Sigmoid colon (tissue), 6 donors: ENCODE measurements at regions not wholly inside any gene's neighbourhood (a gene's known extent, or its start where the extent isn't known, plus 50 kb on each side); places are given as distances from the start of the nearest gene placed in this dataset.
A peak's percentile ranks its signal among the peaks of the same experiment; 100 is the strongest.

Experiments
- DNase-seq: peaks from one replicate; pipeline ENCODE4 v3.0.0-alpha.2; 2019
- H3K27ac ChIP-seq, 4 donors: fragments of 200-600 bp; sonication (generic); one replicate each; pipeline ENCODE4 v1.5.1; 2016 to 2019; ENCODE audit warnings: mild to moderate bottlenecking in 1 of 4
- H3K27me3 ChIP-seq, 3 donors: fragments of 200-600 bp; sonication (generic); one replicate each; pipeline ENCODE4 v1.5.1; 2019; ENCODE audit warnings: mild to moderate bottlenecking in 1 of 3
- H3K36me3 ChIP-seq, 4 donors: fragments of 200-600 bp; sonication (generic); one replicate each; pipeline ENCODE4 v1.5.1; 2016 to 2019
- H3K4me1 ChIP-seq, 4 donors: fragments of 200-600 bp; sonication (generic); one replicate each; pipeline ENCODE4 v1.5.1; 2017 to 2019
- H3K4me3 ChIP-seq, 4 donors: fragments of 200-600 bp; sonication (generic); one replicate each; pipeline ENCODE4 v1.5.1; 2017 to 2019; ENCODE audit warnings: mild to moderate bottlenecking in 2 of 4, moderate library complexity in 1 of 4
- H3K9me3 ChIP-seq, 4 donors: fragments of 200-600 bp in 3 of 4; sonication (generic) in 3 of 4; one replicate each; pipeline versions ENCODE4 v1.5.1 to v1.6.1; 2013 to 2019
- CTCF ChIP-seq, 4 experiments: fragments of 450-650 bp in 3 of 4; fragments of 200-600 bp in 1 of 4; IDR thresholded peaks; one replicate each; pipeline ENCODE4 v1.5.1; 2016 to 2019; ENCODE audit warnings: antibody characterized with exemption in 4 of 4, mild to moderate bottlenecking in 3 of 4, moderate library complexity in 2 of 4
- EP300 ChIP-seq, 4 donors: sonication (generic); formaldehyde crosslinking; IDR thresholded peaks; one replicate each; pipeline ENCODE4 v1.6.1; 2017; ENCODE audit warnings: antibody characterized with exemption in 4 of 4
- POLR2A ChIP-seq, 2 donors: fragments of 450-650 bp; IDR thresholded peaks; one replicate each; pipeline ENCODE4 v1.6.1; 2016; ENCODE audit warnings: antibody characterized with exemption in 2 of 2, mild to moderate bottlenecking in 2 of 2, moderate library complexity in 2 of 2
- POLR2AphosphoS5 ChIP-seq, 4 donors: sonication (generic); formaldehyde crosslinking; IDR thresholded peaks; one replicate each; pipeline ENCODE4 v1.6.1; 2017; ENCODE audit warnings: antibody characterized with exemption in 4 of 4
- WGBS, 2 donors: extraction: QIAGEN DNeasy Blood & Tissue Kit; methylation state at CpG; one replicate each; pipeline ENCODE4 v1.1.7; 2013; 5-methylcytosine and 5-hydroxymethylcytosine counted together
- intact Hi-C: fragments of 100-400 bp; cut with DNase I; formaldehyde crosslinking; loops from one replicate; pipeline ENCODE4 v1.15.1; 2023
- donor health status: healthy with polysubstance abuse.
- donor health status: healthy.

GRCh38 chr21:27564684-27565301 is 597.9 kb upstream of the ADAMTS5 start:
- Histone ChIP-seq H3K36me3 (no peaks in the 10 kb centered on the region), H3K4me1 (peaks cover 0 to 3% (median 2%) of the 10 kb centered on the region in 4 donors), H3K27ac (no peak overlapping the region), H3K9me3 (no peaks in the 10 kb centered on the region), H3K27me3 (no peaks in the 10 kb centered on the region), H3K4me3 (no peak overlapping the region)
- DNase-seq = no peak
- 65 to 71% methylated on average over 1 of the region's 1 CpG for WGBS, 2 donors
- intact Hi-C loops = loop anchor here (5.0 kb wide), 1 partner anchor 712 kb away; no protein-coding TSS in a partner anchor
- TF ChIP-seq CTCF (IDR thresholded peaks at IDR 0.05) (peak in 3 of 4 experiments; percentile 24 to 49 (median 28)), POLR2AphosphoS5 (IDR thresholded peaks at IDR 0.05) (no peak), POLR2A (IDR thresholded peaks at IDR 0.05) (no peak), EP300 (IDR thresholded peaks at IDR 0.05) (no peak)

GRCh38 chr21:27562303-27562702 is 595.4 kb upstream of the ADAMTS5 start:
- no peak for TF ChIP-seq EP300 (IDR thresholded peaks at IDR 0.05)
- TF ChIP-seq POLR2AphosphoS5 (IDR thresholded peaks at IDR 0.05) = no peak
- no peak for TF ChIP-seq CTCF (IDR thresholded peaks at IDR 0.05)
- no peak for TF ChIP-seq POLR2A (IDR thresholded peaks at IDR 0.05)

GRCh38 chr21:27561116-27561515 is 594.2 kb upstream of the ADAMTS5 start:
- Histone ChIP-seq H3K4me1 (no peaks in the 10 kb centered on the region), H3K27me3 (no peaks in the 10 kb centered on the region), H3K9me3 (no peaks in the 10 kb centered on the region), H3K4me3 (no peak overlapping the region), H3K36me3 (no peaks in the 10 kb centered on the region), H3K27ac (no peak overlapping the region)
- no peak for DNase-seq
- TF ChIP-seq POLR2A (IDR thresholded peaks at IDR 0.05) = no peak
- no peak for TF ChIP-seq CTCF (IDR thresholded peaks at IDR 0.05)
- no peak for TF ChIP-seq EP300 (IDR thresholded peaks at IDR 0.05)
- no peak for TF ChIP-seq POLR2AphosphoS5 (IDR thresholded peaks at IDR 0.05)
- WGBS, 2 donors = 74 to 79% methylated on average over 9 of the region's 9 CpGs
- intact Hi-C loops = loop anchor here (5.0 kb wide), 1 partner anchor 709 kb away; no protein-coding TSS in a partner anchor

More at GRCh38 chr21:27562303-27562702, 595.4 kb upstream of the ADAMTS5 start:
- DNase-seq = no peak
- Histone ChIP-seq H3K4me1 (no peaks in the 10 kb centered on the region), H3K27me3 (no peaks in the 10 kb centered on the region), H3K36me3 (no peaks in the 10 kb centered on the region), H3K4me3 (no peak overlapping the region), H3K27ac (no peak overlapping the region), H3K9me3 (no peaks in the 10 kb centered on the region)
- intact Hi-C loops = loop anchor here (5.0 kb wide), 1 partner anchor 710 kb away; no protein-coding TSS in a partner anchor
- 89 to 91% methylated on average over 6 of the region's 6 CpGs for WGBS, 2 donors

- WGBS, 2 donors = 87% methylated on average over 1 of the region's 1 CpG
- Histone ChIP-seq H3K4me3 (no peak overlapping the region), H3K36me3 (no peaks in the 10 kb centered on the region), H3K4me1 (no peaks in the 10 kb centered on the region), H3K27ac (no peak overlapping the region), H3K9me3 (peaks cover 0 to 1% (median 0%) of the 10 kb centered on the region in 4 donors), H3K27me3 (no peaks in the 10 kb centered on the region)
- no peak for DNase-seq
- TF ChIP-seq POLR2A (IDR thresholded peaks at IDR 0.05) = no peak
- TF ChIP-seq CTCF (IDR thresholded peaks at IDR 0.05) = no peak
- no peak for TF ChIP-seq POLR2AphosphoS5 (IDR thresholded peaks at IDR 0.05)
- no peak for TF ChIP-seq EP300 (IDR thresholded peaks at IDR 0.05)
- intact Hi-C loops = no loop called here
Measured at GRCh38 chr21:27557356-27557755, 590.5 kb upstream of the ADAMTS5 start.
